Peyer's patch (tissue), 4 donors: ENCODE measurements at regions not wholly inside any gene's neighbourhood (a gene's known extent, or its start where the extent isn't known, plus 50 kb on each side); places are given as distances from the start of the nearest gene placed in this dataset.

Source experiments
- CTCF ChIP-seq, 6 experiments: fragments of 450-650 bp in 4 of 6; fragments of 200-600 bp in 2 of 6; sonication (generic) in 1 of 6; IDR thresholded peaks; one replicate each; pipeline ENCODE4 v1.5.1; 2017 to 2019; ENCODE audit warnings: antibody characterized with exemption in 6 of 6, mild to moderate bottlenecking in 3 of 6, moderate library complexity in 1 of 6
- POLR2A ChIP-seq, 2 donors: fragments of 450-650 bp; IDR thresholded peaks; one replicate each; pipeline ENCODE4 v1.5.1; 2017; ENCODE audit warnings: antibody characterized with exemption in 2 of 2, mild to moderate bottlenecking in 2 of 2, moderate library complexity in 2 of 2

- TF ChIP-seq CTCF (IDR thresholded peaks at IDR 0.05), result no peak
- TF ChIP-seq POLR2A (IDR thresholded peaks at IDR 0.05), result no peak
These were observed 406.0 kb downstream of the BCOR start for GRCh38 chrX:39691724-39692123.
